ENCODE measurements at regions not wholly inside any gene's neighbourhood (a gene's known extent, or its start where the extent isn't known, plus 50 kb on each side); places are given as distances from the start of the nearest gene placed in this dataset.
"Not testable (repeated sequence)": the region's sequence is repeated elsewhere in the genome, so short reads cannot be mapped to it uniquely, and the experiment has no call there.

GRCh38 chr21:25254491-25255174, 352.6 kb downstream of the MRPL39 start:
- DNase-seq (ENCODE audit: low spot score) = no peak

- DNase-seq (ENCODE audit: low spot score) = no peak
These were observed 360.7 kb downstream of the MRPL39 start for GRCh38 chr21:25246546-25246945.

- DNase-seq (ENCODE audit: low spot score) = no peak
These were observed 362.5 kb downstream of the MRPL39 start for GRCh38 chr21:25244735-25245134.

- no peak for DNase-seq (ENCODE audit: low spot score)
These were observed 363.5 kb downstream of the MRPL39 start for GRCh38 chr21:25243808-25244207.

GRCh38 chr21:25240974-25241373, 366.3 kb downstream of the MRPL39 start:
- DNase-seq (ENCODE audit: low spot score) = no peak

GRCh38 chr21:25234857-25235801, 372.2 kb downstream of the MRPL39 start:
- no peak for DNase-seq (ENCODE audit: low spot score)

- no peak for DNase-seq (ENCODE audit: low spot score)
These were observed 386.3 kb downstream of the MRPL39 start for GRCh38 chr21:25220954-25221353.

GRCh38 chr21:25220169-25220568, 387.1 kb downstream of the MRPL39 start:
- no peak for DNase-seq (ENCODE audit: low spot score)

- no peak for DNase-seq (ENCODE audit: low spot score)
These were observed 391.4 kb downstream of the MRPL39 start for GRCh38 chr21:25215698-25216384.

GRCh38 chr21:25214676-25215075, 392.6 kb downstream of the MRPL39 start:
- no peak for DNase-seq (ENCODE audit: low spot score)

- no peak for DNase-seq (ENCODE audit: low spot score)
These were observed 407.3 kb downstream of the MRPL39 start for GRCh38 chr21:25199944-25200343.

- no peak for DNase-seq (ENCODE audit: low spot score)
These were observed 416.1 kb downstream of the MRPL39 start for GRCh38 chr21:25191141-25191540.

- DNase-seq (ENCODE audit: low spot score) = no peak
These were observed 417.8 kb downstream of the MRPL39 start for GRCh38 chr21:25189497-25189896.

- DNase-seq (ENCODE audit: low spot score) = no peak
These were observed 418.6 kb downstream of the MRPL39 start for GRCh38 chr21:25188677-25189079.

GRCh38 chr21:25186273-25186672, 421.0 kb downstream of the MRPL39 start:
- DNase-seq (ENCODE audit: low spot score) = no peak

- DNase-seq (ENCODE audit: low spot score) = no peak
These were observed 423.7 kb downstream of the MRPL39 start for GRCh38 chr21:25183577-25183976.

GRCh38 chr21:25181690-25182089, 425.6 kb downstream of the MRPL39 start:
- not testable (repeated sequence) for DNase-seq (ENCODE audit: low spot score)

- DNase-seq (ENCODE audit: low spot score) = no peak
These were observed 428.2 kb downstream of the MRPL39 start for GRCh38 chr21:25179116-25179515.

- no peak for DNase-seq (ENCODE audit: low spot score)
These were observed 430.5 kb downstream of the MRPL39 start for GRCh38 chr21:25176637-25177412.

GRCh38 chr21:25175938-25176337, 431.3 kb downstream of the MRPL39 start:
- DNase-seq (ENCODE audit: low spot score) = no peak

- DNase-seq (ENCODE audit: low spot score) = no peak
These were observed 435.8 kb downstream of the MRPL39 start for GRCh38 chr21:25171438-25171837.
